K562 (cell line): ENCODE measurements at regions not wholly inside any gene's neighbourhood (a gene's known extent, or its start where the extent isn't known, plus 50 kb on each side); places are given as distances from the start of the nearest gene placed in this dataset.

Source experiments
- GTF2F1 ChIP-seq: IDR thresholded peaks from 2 replicates; pipeline ENCODE4 v1.6.1; 2011; ENCODE audit warnings: low read depth, low read length, improper control_type of control experiment
- MNT ChIP-seq, 2 experiments: fragments of 450-650 bp; conservative IDR thresholded peaks; 2 replicates each; pipeline ENCODE4 v1.6.1; 2017; ENCODE audit warnings: mild to moderate bottlenecking in 2 of 2, moderate library complexity in 2 of 2
- NR2F6 ChIP-seq: fragments of 450-650 bp; formaldehyde crosslinking; IDR thresholded peaks from 2 replicates; pipeline ENCODE4 v1.4.0; 2020; ENCODE audit warnings: mild to moderate bottlenecking
- SMAD3 ChIP-seq: fragments of 450-650 bp; formaldehyde crosslinking; conservative IDR thresholded peaks from 2 replicates; pipeline ENCODE4 v1.4.0; 2020; ENCODE audit warnings: mild to moderate bottlenecking
- SREBF2 ChIP-seq: sonication (generic); formaldehyde crosslinking; IDR thresholded peaks from 2 replicates; pipeline ENCODE4 v1.4.0; 2020; ENCODE audit warnings: mild to moderate bottlenecking, missing genetic modification reagents
- YY1 ChIP-seq, 3 experiments: IDR thresholded peaks; 2 replicates each; pipeline ENCODE4 v1.6.1; 2011; ENCODE audit warnings: low read length in 2 of 3, mild to moderate bottlenecking in 2 of 3, moderate library complexity in 2 of 3, borderline replicate concordance in 1 of 3, control low read depth in 1 of 3, low read depth in 1 of 3; ENCODE audit not compliant: insufficient read depth in 3 of 3, insufficient replicate concordance in 2 of 3, control insufficient read depth in 1 of 3, insufficient read length in 1 of 3; ENCODE audit errors: extremely low read depth in 1 of 3
- TF ChIP-seq, protein P1 (sequence below): sonication (generic); formaldehyde crosslinking; IDR thresholded peaks from 2 replicates; pipeline ENCODE4 v1.8.0; 2023; ENCODE audit warnings: mild to moderate bottlenecking, missing genetic modification reagents

GRCh38 chr7:69540287-69540686, 58.0 kb upstream of the AUTS2 start:
- TF ChIP-seq MNT (conservative IDR thresholded peaks at IDR 0.05) (no peak), SREBF2 (no peak), YY1 (IDR thresholded peaks at IDR 0.05; ENCODE audit: borderline replicate concordance in 1 of 3, control insufficient read depth in 1 of 3, extremely low read depth in 1 of 3, insufficient read depth in 3 of 3, insufficient read length in 1 of 3, insufficient replicate concordance in 2 of 3, low read depth in 1 of 3, low read length in 2 of 3) (no peak), SMAD3 (CRISPR knock-in tag) (no peak), GTF2F1 (no peak), NR2F6 (CRISPR knock-in tag) (no peak)
- TF ChIP-seq, protein P1, sequence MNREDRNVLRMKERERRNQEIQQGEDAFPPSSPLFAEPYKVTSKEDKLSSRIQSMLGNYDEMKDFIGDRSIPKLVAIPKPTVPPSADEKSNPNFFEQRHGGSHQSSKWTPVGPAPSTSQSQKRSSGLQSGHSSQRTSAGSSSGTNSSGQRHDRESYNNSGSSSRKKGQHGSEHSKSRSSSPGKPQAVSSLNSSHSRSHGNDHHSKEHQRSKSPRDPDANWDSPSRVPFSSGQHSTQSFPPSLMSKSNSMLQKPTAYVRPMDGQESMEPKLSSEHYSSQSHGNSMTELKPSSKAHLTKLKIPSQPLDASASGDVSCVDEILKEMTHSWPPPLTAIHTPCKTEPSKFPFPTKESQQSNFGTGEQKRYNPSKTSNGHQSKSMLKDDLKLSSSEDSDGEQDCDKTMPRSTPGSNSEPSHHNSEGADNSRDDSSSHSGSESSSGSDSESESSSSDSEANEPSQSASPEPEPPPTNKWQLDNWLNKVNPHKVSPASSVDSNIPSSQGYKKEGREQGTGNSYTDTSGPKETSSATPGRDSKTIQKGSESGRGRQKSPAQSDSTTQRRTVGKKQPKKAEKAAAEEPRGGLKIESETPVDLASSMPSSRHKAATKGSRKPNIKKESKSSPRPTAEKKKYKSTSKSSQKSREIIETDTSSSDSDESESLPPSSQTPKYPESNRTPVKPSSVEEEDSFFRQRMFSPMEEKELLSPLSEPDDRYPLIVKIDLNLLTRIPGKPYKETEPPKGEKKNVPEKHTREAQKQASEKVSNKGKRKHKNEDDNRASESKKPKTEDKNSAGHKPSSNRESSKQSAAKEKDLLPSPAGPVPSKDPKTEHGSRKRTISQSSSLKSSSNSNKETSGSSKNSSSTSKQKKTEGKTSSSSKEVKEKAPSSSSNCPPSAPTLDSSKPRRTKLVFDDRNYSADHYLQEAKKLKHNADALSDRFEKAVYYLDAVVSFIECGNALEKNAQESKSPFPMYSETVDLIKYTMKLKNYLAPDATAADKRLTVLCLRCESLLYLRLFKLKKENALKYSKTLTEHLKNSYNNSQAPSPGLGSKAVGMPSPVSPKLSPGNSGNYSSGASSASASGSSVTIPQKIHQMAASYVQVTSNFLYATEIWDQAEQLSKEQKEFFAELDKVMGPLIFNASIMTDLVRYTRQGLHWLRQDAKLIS (CRISPR knock-in tag) = no peak
